H7 (cell line): ENCODE measurements at regions not wholly inside any gene's neighbourhood (a gene's known extent, or its start where the extent isn't known, plus 50 kb on each side); places are given as distances from the start of the nearest gene placed in this dataset.
"Not testable (repeated sequence)": the region's sequence is repeated elsewhere in the genome, so short reads cannot be mapped to it uniquely, and the experiment has no call there.

ENCODE experiments used
- DNase-seq: peaks from one replicate; pipeline ENCODE4 v3.0.0; 2012
- H3K27me3 ChIP-seq: 2 replicates; pipeline ENCODE4 v1.6.0; 2011; ENCODE audit warnings: mild to moderate bottlenecking, low read length; ENCODE audit not compliant: control insufficient read depth, insufficient read depth
- H3K36me3 ChIP-seq: replicated peaks from 2 replicates; pipeline ENCODE4 v1.5.1; 2011; ENCODE audit warnings: low read length; ENCODE audit not compliant: control insufficient read depth, insufficient read depth
- H3K4me3 ChIP-seq: 2 replicates; pipeline ENCODE4 v1.5.1; 2011; ENCODE audit warnings: low read depth, mild to moderate bottlenecking, control low read depth, low read length, moderate library complexity; ENCODE audit not compliant: insufficient read depth

GRCh38 chr4:28811025-28811424 lies 1909.1 kb upstream of the PCDH7 start:
- Histone ChIP-seq H3K36me3 (no peaks in the 10 kb centered on the region), H3K27me3 (no peaks in the 10 kb centered on the region)
- DNase-seq: no peak

GRCh38 chr4:28822163-28822562 lies 1898.0 kb upstream of the PCDH7 start:
- Histone ChIP-seq H3K4me3 (no peak overlapping the region), H3K36me3 (no peaks in the 10 kb centered on the region), H3K27me3 (no peaks in the 10 kb centered on the region)
- DNase-seq: no peak

More at GRCh38 chr4:28811025-28811424, 1909.1 kb upstream of the PCDH7 start:
- no peak overlapping the region for H3K4me3 ChIP-seq

GRCh38 chr4:28827866-28828265 lies 1892.3 kb upstream of the PCDH7 start:
- Histone ChIP-seq H3K36me3 (no peaks in the 10 kb centered on the region), H3K27me3 (no peaks in the 10 kb centered on the region), H3K4me3 (no peak overlapping the region)
- DNase-seq: no peak

GRCh38 chr4:28831867-28832266 lies 1888.3 kb upstream of the PCDH7 start:
- H3K36me3 ChIP-seq: no peaks in the 10 kb centered on the region
- H3K4me3 ChIP-seq: no peak overlapping the region
- no peak for DNase-seq
- H3K27me3 ChIP-seq: no peaks in the 10 kb centered on the region

GRCh38 chr4:28832444-28832843 lies 1887.7 kb upstream of the PCDH7 start:
- no peak for DNase-seq
- Histone ChIP-seq H3K4me3 (no peak overlapping the region), H3K36me3 (no peaks in the 10 kb centered on the region), H3K27me3 (no peaks in the 10 kb centered on the region)

DNA sequence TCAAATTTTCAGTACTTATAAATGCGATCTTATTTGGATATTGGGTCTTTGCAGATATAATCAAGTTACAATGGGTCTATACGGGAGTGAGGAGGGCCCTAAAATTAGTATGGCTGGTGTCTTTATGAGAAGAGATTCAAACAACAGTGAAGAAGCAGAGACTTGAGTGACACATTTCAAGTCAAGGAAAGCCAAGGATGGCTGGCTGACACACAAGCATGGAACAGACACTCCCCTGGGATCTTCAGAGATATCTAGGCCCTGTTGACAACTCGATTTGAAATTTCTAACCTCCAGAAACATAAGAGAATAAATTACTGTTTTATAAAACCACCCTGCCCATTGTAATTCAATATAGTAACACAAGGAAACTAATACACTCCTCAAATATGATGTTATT lies 1886.0 kb upstream of the PCDH7 start:
- Histone ChIP-seq H3K27me3 (no peaks in the 10 kb centered on the region), H3K4me3 (no peak overlapping the region), H3K36me3 (no peaks in the 10 kb centered on the region)
- DNase-seq: no peak

GRCh38 chr4:28835501-28835900 lies 1884.7 kb upstream of the PCDH7 start:
- H3K27me3 ChIP-seq: no peaks in the 10 kb centered on the region
- no peak overlapping the region for H3K4me3 ChIP-seq
- H3K36me3 ChIP-seq: no peaks in the 10 kb centered on the region
- no peak for DNase-seq

DNA sequence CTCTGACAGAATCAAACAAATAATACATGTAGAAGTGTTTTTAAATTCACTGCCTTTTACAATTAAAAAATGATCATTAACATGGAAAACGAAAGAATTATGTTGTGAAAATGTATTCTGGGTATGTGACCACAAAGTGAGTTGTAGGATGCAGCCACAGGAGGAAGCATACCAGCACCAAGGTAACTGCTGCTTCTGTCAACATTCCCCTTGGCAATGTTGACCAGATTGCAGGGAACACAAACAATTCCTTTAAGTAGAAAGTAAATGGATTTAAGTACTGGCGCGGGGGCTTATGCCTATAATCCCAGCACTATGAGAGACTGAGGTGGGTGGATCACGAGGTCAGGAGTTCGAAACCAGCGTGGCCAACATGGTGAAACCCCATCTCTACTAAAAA lies 1877.9 kb upstream of the PCDH7 start:
- Histone ChIP-seq H3K4me3 (no peak overlapping the region), H3K36me3 (no peaks in the 10 kb centered on the region), H3K27me3 (no peaks in the 10 kb centered on the region)
- DNase-seq: no peak

DNA sequence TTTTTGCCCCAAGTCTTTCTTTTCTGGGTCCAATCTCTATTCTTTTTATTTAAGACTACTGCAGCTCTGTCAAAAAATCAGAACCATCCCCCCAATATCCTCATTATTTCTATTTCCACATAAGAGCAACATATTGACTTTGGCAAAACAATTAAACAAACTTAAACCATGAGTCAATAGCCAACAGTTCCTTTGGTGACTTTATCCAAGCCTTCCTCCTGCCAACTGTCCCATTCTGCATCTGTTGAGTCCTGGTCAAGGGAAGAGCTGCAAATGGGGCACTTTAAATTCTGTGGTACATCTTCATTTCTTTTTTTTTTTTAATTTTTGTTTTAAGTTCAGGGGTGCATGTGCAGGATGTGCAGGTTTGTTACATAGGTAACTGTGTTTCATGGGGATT lies 1875.0 kb upstream of the PCDH7 start:
- no peaks in the 10 kb centered on the region for H3K27me3 ChIP-seq
- no peak for DNase-seq
- H3K36me3 ChIP-seq: no peaks in the 10 kb centered on the region
- no peak overlapping the region for H3K4me3 ChIP-seq

- DNase-seq, H3K36me3 ChIP-seq, H3K27me3 ChIP-seq, H3K4me3 ChIP-seq: not testable (repeated sequence)
Measured at GRCh38 chr4:28857028-28857427, 1863.1 kb upstream of the PCDH7 start.

DNA sequence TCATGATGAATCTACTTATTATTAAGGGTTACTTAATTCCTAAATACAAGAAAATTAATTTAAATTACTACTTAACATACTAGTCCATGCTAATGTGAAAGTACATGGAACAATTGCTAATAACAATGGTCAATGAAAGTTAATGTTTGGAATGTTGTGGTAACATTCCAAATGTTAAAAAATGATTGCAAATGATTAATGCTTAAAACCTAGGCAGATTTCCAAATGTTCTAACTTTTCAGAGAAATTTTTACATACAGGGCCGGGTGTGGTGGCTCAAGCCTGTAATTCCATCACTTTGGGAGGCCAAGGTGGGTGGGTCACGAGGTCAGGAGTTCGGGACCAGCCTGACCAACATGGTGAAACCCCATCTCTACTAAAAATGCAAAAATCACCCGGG lies 1851.3 kb upstream of the PCDH7 start:
- H3K36me3 ChIP-seq: no peaks in the 10 kb centered on the region
- no peak overlapping the region for H3K4me3 ChIP-seq
- DNase-seq: no peak
- no peaks in the 10 kb centered on the region for H3K27me3 ChIP-seq

DNA sequence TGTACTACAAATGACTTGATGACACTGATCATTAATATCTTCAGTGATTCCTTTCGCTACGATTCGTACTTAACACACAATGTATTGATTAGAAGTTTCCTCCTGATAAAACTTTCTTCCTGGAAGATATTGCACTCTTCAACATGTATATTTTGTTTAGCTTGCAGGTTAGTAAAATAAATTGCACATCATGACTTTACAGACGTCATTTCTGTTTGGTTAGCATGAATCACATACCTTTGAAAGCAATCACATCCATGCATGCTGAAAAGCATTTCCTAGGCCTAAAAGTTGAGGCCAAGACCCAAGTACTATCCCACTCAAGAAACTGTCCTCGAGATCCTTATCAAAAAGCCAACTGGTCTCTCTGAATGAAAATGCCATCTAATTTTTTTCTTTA lies 1841.0 kb upstream of the PCDH7 start:
- DNase-seq: no peak
- H3K4me3 ChIP-seq: no peak overlapping the region
- no peaks in the 10 kb centered on the region for H3K36me3 ChIP-seq
- H3K27me3 ChIP-seq: no peaks in the 10 kb centered on the region

- H3K4me3 ChIP-seq: no peak overlapping the region
- no peaks in the 10 kb centered on the region for H3K27me3 ChIP-seq
- DNase-seq: no peak
- no peaks in the 10 kb centered on the region for H3K36me3 ChIP-seq
Measured at GRCh38 chr4:28879900-28880299, 1840.3 kb upstream of the PCDH7 start.

- no peaks in the 10 kb centered on the region for H3K36me3 ChIP-seq
- no peaks in the 10 kb centered on the region for H3K27me3 ChIP-seq
- no peak overlapping the region for H3K4me3 ChIP-seq
- no peak for DNase-seq
Measured at GRCh38 chr4:28883211-28883610, 1837.0 kb upstream of the PCDH7 start.

GRCh38 chr4:28886934-28887333 lies 1833.2 kb upstream of the PCDH7 start:
- H3K36me3 ChIP-seq: no peaks in the 10 kb centered on the region
- H3K4me3 ChIP-seq: no peak overlapping the region
- DNase-seq: no peak
- H3K27me3 ChIP-seq: no peaks in the 10 kb centered on the region

- H3K4me3 ChIP-seq: no peak overlapping the region
- no peaks in the 10 kb centered on the region for H3K36me3 ChIP-seq
- no peak for DNase-seq
- no peaks in the 10 kb centered on the region for H3K27me3 ChIP-seq
Measured at GRCh38 chr4:28890949-28891775, 1829.0 kb upstream of the PCDH7 start.
